ENCODE measurements at regions not wholly inside any gene's neighbourhood (a gene's known extent, or its start where the extent isn't known, plus 50 kb on each side); places are given as distances from the start of the nearest gene placed in this dataset.

- H3K4me3 ChIP-seq (ENCODE audit: insufficient read depth, low read length) = no peak overlapping the region
- H3K27me3 ChIP-seq (ENCODE audit: insufficient read depth, low read length) = no peaks in the 10 kb centered on the region
- peaks cover 2% of the 10 kb centered on the region for H3K9me3 ChIP-seq (ENCODE audit: low read depth, low read length)
- H3K4me1 ChIP-seq (ENCODE audit: insufficient read depth, low read length) = no peaks in the 10 kb centered on the region
- no peaks in the 10 kb centered on the region for H3K79me2 ChIP-seq (ENCODE audit: insufficient read depth, low read length)
- H3K27ac ChIP-seq (ENCODE audit: low read depth, low read length) = no peak overlapping the region
- H3K4me2 ChIP-seq (ENCODE audit: insufficient read depth, low read length) = no peak overlapping the region
- no peak for DNase-seq (ENCODE audit: insufficient read length, low spot score, missing footprints)
- TF ChIP-seq, protein P1, sequence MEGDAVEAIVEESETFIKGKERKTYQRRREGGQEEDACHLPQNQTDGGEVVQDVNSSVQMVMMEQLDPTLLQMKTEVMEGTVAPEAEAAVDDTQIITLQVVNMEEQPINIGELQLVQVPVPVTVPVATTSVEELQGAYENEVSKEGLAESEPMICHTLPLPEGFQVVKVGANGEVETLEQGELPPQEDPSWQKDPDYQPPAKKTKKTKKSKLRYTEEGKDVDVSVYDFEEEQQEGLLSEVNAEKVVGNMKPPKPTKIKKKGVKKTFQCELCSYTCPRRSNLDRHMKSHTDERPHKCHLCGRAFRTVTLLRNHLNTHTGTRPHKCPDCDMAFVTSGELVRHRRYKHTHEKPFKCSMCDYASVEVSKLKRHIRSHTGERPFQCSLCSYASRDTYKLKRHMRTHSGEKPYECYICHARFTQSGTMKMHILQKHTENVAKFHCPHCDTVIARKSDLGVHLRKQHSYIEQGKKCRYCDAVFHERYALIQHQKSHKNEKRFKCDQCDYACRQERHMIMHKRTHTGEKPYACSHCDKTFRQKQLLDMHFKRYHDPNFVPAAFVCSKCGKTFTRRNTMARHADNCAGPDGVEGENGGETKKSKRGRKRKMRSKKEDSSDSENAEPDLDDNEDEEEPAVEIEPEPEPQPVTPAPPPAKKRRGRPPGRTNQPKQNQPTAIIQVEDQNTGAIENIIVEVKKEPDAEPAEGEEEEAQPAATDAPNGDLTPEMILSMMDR (IDR thresholded peaks at IDR 0.05; ENCODE audit: extremely low read depth, low read depth, low read length) = no peak
- no peak overlapping the region for H2AFZ ChIP-seq (ENCODE audit: low read length)
- H4K20me1 ChIP-seq (ENCODE audit: insufficient read depth, low read length) = no peaks in the 10 kb centered on the region
- H3K36me3 ChIP-seq (ENCODE audit: insufficient read depth, low read length) = no peaks in the 10 kb centered on the region
Observed at GRCh38 chr3:31421314-31422048, 111.2 kb upstream of the STT3B start.

DNA sequence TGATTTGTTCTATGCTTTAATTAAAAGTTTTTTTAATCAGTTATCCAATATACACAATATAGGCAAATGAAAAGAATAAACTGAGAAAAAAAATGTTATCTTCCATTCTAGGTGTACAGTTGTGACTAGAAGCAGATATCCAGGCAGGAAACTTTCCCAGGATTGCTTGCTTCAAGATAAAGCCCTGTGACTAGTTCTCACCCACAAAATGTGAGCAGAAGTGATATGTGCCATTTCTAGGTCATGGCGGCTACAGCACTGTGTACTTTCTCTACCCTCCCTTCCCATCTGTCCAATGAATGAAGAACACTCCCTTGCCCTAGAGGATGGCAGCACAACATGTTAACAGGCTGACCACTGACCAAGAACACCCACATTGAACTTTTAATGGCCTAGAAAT is 110.5 kb upstream of the STT3B start:
- H2AFZ ChIP-seq (ENCODE audit: low read length) = no peak overlapping the region
- H3K4me3 ChIP-seq (ENCODE audit: insufficient read depth, low read length) = no peak overlapping the region
- H3K27ac ChIP-seq (ENCODE audit: low read depth, low read length) = no peak overlapping the region
- no peak overlapping the region for H3K4me2 ChIP-seq (ENCODE audit: insufficient read depth, low read length)
- TF ChIP-seq, protein P1 (IDR thresholded peaks at IDR 0.05; ENCODE audit: extremely low read depth, low read depth, low read length) = no peak
- no peaks in the 10 kb centered on the region for H3K27me3 ChIP-seq (ENCODE audit: insufficient read depth, low read length)
- H4K20me1 ChIP-seq (ENCODE audit: insufficient read depth, low read length) = no peaks in the 10 kb centered on the region
- no peaks in the 10 kb centered on the region for H3K4me1 ChIP-seq (ENCODE audit: insufficient read depth, low read length)
- H3K36me3 ChIP-seq (ENCODE audit: insufficient read depth, low read length) = no peaks in the 10 kb centered on the region
- peaks cover 2% of the 10 kb centered on the region for H3K9me3 ChIP-seq (ENCODE audit: low read depth, low read length)
- no peak for DNase-seq (ENCODE audit: insufficient read length, low spot score, missing footprints)
- no peaks in the 10 kb centered on the region for H3K79me2 ChIP-seq (ENCODE audit: insufficient read depth, low read length)

DNA sequence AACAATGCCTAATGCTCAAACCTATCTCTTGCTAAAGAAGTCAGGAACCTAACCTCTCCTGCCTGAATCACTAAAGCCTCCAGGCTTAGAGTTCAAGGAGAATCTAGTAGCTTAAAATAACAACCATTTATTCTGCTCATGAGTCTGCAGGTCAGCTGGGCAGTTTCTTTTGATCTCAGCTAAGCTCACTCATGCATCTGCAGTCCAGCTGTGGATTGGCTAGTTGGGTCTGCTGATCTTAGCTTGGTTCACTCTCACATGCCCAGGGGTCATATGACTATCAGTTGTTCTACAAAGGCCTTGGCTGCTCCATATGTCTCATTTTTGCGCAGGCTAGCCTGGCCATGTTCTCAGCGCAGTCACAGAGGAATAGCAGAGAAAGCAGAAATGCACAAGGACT is 109.2 kb upstream of the STT3B start:
- H3K27ac ChIP-seq (ENCODE audit: low read depth, low read length) = no peak overlapping the region
- no peak overlapping the region for H2AFZ ChIP-seq (ENCODE audit: low read length)
- TF ChIP-seq, protein P1 (IDR thresholded peaks at IDR 0.05; ENCODE audit: extremely low read depth, low read depth, low read length) = no peak
- no peaks in the 10 kb centered on the region for H3K36me3 ChIP-seq (ENCODE audit: insufficient read depth, low read length)
- no peaks in the 10 kb centered on the region for H3K27me3 ChIP-seq (ENCODE audit: insufficient read depth, low read length)
- no peaks in the 10 kb centered on the region for H3K79me2 ChIP-seq (ENCODE audit: insufficient read depth, low read length)
- peak; percentile 59 for DNase-seq (ENCODE audit: insufficient read length, low spot score, missing footprints)
- no peak overlapping the region for H3K4me2 ChIP-seq (ENCODE audit: insufficient read depth, low read length)
- H3K4me3 ChIP-seq (ENCODE audit: insufficient read depth, low read length) = no peak overlapping the region
- H4K20me1 ChIP-seq (ENCODE audit: insufficient read depth, low read length) = no peaks in the 10 kb centered on the region
- peaks cover 2% of the 10 kb centered on the region for H3K9me3 ChIP-seq (ENCODE audit: low read depth, low read length)
- no peaks in the 10 kb centered on the region for H3K4me1 ChIP-seq (ENCODE audit: insufficient read depth, low read length)

DNA sequence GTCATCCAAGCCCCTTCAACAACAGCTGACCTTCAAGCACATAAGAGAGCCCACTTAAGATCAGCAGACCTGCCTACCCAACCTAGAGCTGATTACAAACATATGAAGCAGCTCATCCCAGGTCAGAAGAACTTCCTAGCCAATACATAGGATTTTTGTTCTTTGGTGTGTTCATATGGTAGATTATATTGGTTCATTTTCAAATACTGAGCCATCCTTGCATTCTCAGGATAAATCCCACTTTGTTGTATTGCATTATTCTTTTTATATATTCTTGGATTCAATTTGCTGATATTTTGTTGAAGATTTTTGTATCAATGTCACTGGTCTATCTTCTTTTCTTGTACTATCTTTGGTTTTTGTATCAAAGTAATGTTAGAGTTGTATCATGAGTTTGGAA is 107.3 kb upstream of the STT3B start:
- no peaks in the 10 kb centered on the region for H4K20me1 ChIP-seq (ENCODE audit: insufficient read depth, low read length)
- no peak for DNase-seq (ENCODE audit: insufficient read length, low spot score, missing footprints)
- H3K4me2 ChIP-seq (ENCODE audit: insufficient read depth, low read length) = no peak overlapping the region
- H2AFZ ChIP-seq (ENCODE audit: low read length) = no peak overlapping the region
- no peak overlapping the region for H3K27ac ChIP-seq (ENCODE audit: low read depth, low read length)
- H3K79me2 ChIP-seq (ENCODE audit: insufficient read depth, low read length) = no peaks in the 10 kb centered on the region
- TF ChIP-seq, protein P1 (IDR thresholded peaks at IDR 0.05; ENCODE audit: extremely low read depth, low read depth, low read length) = no peak
- no peaks in the 10 kb centered on the region for H3K36me3 ChIP-seq (ENCODE audit: insufficient read depth, low read length)
- H3K27me3 ChIP-seq (ENCODE audit: insufficient read depth, low read length) = no peaks in the 10 kb centered on the region
- no peak overlapping the region for H3K4me3 ChIP-seq (ENCODE audit: insufficient read depth, low read length)
- H3K4me1 ChIP-seq (ENCODE audit: insufficient read depth, low read length) = no peaks in the 10 kb centered on the region
- H3K9me3 ChIP-seq (ENCODE audit: low read depth, low read length) = no peaks in the 10 kb centered on the region
